ENCODE measurements at regions not wholly inside any gene's neighbourhood (a gene's known extent, or its start where the extent isn't known, plus 50 kb on each side); places are given as distances from the start of the nearest gene placed in this dataset.

DNA sequence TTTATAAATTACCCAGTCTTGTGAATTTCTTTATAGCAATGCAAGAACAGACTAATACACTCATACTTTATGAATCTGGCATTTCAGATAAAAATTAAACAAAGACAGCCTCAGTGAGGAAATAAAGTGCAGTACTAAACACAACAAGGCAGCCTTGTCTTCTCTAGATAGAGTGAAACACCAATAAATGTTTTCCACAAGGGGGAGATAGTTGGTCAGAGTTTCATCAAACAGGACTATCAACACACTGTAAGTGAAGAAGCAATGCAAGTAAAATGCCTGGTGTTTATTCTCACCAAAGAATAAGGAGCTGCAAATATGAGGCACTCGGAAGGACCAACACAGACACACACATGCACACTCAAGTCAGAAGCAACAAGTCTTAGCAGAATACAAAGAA is 62.8 kb downstream of the FAM9B start:
- peak; percentile 9 for DNase-seq

DNA sequence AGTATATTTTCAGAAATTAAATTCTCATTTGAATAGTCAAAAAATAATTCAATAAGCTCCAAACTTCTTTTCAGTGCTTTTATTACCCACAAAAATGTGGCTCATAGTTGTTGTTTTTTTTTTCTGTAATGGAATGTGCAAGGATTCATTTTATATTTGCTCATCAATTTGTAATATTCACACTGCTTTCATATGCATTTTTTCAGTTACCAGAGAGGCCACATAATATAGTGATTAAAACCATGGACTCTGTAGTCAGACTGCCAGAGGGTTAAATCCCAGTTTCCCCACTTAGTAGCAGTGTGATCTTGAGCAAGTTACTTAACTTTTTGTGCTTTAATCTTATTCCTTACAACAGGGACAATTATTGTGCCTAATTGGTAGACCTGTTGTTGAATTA is 64.5 kb downstream of the FAM9B start:
- no peak for DNase-seq

DNA sequence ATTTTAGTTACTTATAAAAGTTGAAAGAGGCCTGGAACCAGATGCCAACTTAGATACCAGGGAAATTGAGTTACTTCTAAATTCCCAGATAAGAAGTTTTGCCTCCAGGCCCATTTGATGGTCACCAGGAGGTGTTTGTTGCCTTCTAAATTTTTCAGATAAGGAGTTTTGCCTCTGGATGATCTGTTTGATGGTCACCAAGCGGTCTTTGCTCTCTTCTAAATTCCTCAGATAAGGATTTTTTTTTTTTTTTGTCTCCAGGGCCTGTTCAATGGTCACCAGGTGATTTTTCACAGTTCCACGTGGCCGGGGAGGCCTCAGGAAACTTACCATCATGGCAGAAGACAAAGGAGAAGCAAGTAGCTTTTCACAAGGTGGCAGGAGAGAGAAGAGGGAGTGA is 66.5 kb downstream of the FAM9B start:
- DNase-seq, result no peak

DNA sequence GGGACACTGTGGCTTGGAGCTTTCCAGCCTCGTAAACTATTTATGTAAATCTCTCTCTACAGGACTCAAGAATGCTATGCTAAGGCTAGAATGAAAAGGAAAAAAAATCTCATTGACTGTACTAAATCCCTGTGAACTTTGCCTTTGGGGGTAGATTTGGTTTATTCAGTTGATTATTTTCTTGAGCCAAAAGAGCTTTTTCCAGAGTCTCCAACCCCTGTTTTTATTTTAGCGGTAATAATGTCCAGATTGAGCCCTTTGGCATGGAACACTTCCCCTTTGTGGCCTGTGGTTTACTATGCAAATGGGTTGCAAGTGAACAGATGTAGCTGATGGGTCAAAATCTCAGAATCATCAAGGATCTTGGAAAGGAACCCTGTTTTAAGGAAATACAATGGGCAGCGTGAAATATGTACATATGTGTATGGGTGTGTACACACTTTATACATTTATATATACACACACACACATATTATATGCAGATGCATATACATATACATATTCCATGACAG is 72.9 kb downstream of the FAM9B start:
- no peak for DNase-seq

DNA sequence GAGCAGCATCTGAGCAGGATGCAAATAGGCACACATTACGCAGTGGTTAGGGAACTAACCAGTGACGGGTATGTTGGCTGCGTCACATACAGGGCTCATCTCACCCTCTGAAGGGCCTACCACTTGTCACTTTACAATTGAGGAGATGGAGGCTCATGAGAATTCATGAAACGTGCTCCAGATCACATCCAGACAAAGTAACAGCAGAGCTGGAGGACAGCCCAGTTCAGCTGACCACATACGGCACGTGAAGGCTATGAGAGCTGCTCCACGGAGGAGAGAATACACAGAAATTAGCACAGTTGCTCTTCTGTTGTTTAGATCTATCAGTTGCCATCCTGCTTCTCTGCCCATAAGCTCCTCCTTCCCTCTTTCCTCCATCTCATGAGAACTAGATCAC is 78.4 kb downstream of the FAM9B start:
- DNase-seq, result no peak

DNA sequence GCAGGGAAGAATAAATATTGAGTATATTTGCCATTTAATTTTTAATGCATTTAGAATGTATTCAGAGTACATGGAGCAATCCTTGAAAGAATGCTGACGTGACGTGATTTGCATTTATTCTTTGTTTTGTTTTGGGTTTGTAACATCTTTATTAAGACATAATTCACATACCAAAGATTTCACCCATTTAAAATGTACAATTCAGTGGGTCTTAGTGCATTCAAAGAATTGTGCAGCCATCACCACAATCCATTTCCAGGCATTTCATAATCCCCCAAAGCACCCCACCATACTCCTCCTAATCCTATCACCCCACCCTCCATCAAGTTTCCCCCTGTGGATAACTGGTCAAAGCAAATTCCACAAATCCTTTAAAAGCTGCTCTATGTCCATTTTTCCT is 87.4 kb downstream of the FAM9B start:
- DNase-seq, result no peak

DNA sequence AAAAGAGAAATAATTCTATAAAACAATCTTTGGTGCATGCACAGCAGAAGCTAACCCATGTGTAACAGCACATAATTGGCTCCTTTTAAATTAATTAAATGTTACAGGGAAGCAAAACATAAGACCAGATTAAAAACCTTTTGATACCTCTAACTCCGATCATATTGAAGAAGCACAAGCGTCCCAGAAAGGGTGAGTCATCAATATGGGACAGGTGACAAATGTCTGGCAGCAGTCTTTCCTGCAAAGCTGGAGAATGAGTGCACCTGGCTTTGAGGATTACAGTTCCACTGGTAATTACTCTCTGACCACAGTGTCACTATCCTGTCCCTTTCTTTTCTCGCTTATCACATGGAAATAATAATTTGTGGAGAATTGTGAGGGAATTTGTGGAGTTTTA is 94.6 kb downstream of the FAM9B start:
- DNase-seq, result no peak

DNA sequence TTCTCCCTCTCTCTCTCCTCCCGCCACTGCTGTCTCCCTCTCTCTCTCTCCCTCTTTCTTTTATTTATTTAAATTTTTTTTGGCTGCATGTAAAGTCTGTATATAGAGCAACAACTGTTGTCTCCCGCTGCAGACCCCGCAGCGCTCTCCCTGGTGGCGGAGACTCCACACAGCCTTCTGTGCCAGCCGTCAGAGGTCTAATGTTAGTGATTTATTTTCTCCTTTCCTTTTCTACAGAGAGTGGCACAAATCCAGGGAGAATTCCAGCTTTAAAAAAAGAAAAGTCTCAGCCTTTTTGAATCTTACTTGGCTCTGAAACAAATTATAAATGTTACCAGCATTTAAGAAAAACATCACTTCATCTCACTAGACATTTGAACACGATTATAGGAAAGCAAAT is 106.2 kb downstream of the FAM9B start:
- DNase-seq, result no peak

DNA sequence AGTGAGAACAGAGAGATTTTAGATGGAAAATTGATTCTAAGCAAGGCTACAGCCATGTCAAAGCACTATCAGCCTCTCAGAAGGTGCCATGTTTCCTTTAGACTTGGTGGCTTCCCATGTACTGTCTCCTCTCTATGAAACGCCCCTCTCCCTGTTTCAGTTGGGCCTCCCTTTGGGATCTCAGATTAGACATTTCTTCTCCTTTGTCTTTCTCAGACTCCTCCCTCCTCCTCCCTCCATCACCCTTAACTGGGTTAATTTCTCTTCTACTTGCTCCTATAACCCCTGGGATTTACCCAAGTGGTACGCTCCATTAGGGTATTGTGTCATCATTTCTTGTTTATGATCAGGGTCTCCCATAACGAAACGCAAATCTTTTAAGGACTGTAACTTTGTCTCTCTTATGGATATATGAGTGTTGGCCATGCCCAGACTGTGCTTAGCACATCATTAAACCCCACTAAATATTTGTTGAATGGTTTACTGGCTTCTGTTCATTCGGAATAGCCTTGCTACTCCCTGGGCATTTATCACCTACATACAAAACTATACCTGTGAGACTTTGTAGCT is 106.8 kb downstream of the FAM9B start:
- DNase-seq, result no peak

DNA sequence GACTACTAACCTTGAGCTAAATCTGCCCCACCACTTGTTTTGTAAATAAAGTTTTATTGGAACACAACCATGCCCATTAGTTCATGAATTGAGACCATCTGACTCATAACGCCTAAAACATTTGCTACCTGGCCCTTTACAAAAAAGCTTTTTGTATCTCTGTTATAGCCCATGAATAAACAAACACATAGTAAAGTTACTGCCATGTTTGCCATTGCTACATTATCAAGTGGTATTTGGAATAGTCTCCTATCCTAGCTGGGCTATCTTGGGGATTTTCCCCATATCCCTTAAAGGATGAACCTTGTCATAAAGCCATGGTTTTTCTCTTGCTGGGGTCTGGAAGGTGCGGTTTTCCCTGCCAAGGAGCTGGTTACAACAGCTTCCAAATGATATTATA is 112.3 kb downstream of the FAM9B start:
- DNase-seq, result no peak

DNA sequence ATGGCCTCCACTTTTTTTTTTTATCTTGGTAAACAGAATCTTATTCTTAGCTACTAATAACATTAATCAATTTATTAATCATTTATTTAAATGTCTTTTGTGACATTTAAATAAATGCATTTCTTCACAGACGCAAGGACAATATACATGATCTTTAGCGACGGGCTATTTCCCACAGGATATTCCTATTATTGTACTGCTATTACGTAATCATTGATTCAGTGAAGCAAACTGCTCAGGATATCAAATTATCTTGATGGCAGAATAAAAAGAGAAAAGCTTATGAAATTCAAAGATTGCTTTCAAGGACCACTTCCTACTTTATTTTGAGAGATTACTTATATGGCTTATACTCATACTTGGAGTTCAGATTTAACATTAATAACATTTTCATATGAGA is 114.1 kb downstream of the FAM9B start:
- DNase-seq, result no peak

DNA sequence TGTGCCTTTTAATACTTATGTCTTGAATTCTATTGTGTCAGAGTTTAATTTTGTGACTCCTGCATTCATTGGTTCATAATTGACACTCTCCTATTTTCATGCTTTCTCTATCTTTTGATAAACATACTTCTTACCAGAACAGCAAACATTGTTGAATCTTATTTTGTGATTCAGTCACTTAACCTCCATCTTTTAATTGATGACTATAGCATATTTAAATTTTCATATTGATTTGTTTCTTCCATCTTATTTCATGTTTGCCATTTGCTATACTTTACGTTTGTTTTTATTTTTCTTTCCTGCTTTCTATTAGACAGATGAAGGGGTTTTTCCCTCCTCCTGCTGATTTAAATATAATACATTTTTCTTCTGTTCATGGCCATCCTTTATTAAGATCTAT is 115.5 kb upstream of the FAM9A start:
- no peak for DNase-seq

DNA sequence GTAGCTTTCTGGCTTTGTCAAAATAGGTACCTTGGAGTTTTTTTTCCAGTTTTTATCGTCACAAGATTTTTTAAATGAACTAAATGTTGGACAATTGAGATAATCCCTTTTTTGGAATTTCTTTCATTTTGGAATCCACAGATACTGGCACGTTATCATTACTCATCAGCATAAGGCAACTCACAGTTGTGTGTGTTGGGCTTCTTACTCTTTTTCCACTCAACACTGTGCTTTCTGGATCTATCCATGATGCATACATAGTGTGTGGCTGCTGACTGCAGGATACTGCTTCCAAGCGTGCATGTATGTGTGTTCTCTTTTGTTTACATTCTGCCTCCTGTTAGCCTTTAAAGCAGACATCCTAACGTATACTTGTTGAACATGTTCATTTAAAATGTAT is 113.5 kb upstream of the FAM9A start:
- DNase-seq, result no peak

DNA sequence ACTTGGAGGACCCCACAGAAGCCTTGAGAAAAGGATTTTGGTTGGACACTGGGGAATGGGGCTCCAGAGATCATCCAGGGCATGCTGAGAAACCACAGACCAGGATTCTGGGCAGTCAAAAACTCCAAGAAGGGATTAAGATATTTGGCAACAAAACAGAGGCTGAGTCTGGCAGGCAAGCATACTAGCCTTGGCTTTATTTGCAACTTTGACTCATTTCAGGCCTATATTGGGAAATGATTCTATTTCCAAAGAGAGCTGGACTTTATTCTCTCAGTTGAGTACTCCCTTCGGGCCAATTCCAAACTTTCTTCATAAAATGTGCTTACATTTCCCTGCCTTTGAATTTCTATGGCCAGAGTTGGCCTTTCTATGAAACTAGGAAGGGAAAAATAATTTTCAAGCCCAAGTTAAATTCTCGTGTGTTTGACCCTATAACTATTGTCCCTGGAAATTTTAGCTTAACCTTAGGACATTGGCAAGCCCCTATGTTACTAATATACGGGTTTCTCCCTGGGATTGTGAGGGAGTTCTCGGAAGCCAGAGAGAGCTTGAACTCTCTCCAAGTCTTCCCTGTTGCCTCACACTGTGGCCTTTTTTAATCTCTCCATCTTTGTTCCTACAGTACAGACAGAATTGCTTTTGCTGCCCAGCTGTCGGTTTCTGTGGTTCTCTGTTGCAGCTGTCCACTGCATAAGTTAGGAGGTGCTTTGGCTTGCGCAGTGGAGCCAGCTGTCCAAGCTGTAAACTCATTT is 112.6 kb upstream of the FAM9A start:
- DNase-seq, result no peak

DNA sequence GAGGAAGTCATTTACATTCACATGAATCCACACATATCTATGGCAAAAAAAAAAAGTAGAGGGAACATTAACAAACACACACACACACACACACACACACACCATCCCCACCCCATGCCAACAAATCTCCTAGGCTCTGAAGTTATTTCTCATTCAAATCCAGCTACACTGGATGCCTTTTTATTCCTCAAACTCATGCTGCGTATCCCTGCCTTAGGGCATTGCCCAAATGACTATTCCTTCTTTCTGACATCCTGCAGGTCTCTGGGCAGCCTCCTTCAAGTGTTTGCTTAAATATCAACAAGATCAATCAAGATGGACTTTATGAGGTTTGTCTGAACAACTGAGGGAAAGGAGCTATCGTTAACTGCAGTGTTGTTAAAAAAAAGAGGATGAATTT is 106.5 kb upstream of the FAM9A start:
- no peak for DNase-seq

DNA sequence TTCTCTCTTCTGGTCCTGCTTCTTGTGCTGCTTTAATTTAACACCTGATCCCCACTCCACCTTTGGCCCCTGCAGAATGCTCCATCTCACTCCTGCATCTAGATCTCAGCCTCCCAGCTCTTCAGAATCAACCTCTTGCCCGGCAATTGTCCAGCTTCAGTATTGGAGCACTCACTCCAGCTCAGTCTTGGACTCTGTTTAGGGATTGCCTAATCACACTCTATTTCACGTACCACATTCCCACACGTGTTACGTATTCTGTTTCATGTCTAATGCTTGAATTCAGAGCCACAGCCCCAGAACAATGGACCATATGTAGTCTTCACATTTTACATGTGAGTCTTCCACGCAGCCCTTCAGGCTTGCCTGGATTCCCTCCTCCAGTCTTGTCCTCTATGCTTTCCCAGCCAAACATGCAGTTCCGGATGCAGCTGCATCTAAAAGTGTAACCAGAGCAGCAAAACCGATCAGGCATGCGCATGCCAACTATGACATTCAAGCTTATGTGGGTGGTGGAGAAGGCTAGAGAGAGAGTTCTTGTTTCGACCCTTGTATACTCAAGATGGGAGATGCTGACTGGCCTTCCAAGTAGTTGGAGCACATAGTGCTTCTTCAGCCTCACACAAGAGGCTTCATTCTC is 105.2 kb upstream of the FAM9A start:
- no peak for DNase-seq

DNA sequence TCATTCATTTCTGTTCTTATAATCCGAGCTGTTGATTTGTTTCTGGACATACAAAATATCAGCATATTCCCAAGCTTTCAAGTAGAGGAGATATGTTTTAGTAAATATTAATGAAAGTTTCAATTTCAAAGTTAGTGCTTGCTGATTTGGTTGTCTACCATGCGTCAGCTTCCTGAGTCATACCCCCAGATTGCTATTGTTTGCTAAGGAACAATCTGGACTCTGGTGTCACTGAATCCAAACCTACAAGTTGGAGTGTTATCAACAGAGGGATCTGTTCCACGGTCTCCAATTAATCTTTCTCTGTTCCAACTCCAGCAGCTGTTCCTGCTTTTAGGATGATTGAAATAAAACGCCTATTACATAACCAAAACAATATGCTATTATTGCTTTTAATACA is 96.1 kb upstream of the FAM9A start:
- no peak for DNase-seq

DNA sequence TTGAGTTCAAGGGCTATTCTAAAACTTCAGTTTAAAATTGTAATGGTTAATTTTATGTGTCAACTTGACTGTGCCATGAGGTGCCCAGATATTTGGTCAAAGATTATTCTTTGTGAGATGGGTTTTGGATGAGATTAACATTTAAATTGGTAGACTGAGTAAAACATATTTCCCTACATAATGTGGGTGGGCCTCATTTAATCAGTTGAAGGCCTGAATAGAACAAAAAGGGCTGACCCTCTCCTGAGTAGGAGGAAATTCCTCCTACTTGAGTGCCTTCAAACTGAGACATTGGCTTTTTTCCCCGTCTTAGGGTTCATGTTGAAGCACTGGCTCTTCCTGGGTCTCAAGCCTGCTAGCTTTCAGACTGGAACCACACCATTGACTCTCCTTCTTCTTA is 89.6 kb upstream of the FAM9A start:
- no peak for DNase-seq

DNA sequence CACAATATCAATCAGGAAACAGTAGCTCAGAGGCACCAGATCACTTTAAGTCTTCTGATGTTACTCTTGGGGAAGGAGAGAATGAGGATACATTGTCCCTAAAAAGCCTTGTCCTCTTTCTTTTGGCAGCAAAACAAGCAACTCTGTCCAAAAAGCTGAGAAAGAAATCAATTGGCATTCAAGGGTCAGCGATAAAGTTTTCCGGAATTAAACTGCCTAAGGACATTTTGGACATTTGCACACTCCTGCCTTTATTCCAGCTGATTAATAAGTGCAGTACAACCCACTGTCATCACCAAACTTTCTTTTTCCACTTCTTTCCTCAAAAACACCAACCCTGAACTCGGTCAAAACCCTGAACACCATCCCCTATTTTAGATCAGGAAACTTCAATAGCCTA is 85.8 kb upstream of the FAM9A start:
- DNase-seq, result no peak

DNA sequence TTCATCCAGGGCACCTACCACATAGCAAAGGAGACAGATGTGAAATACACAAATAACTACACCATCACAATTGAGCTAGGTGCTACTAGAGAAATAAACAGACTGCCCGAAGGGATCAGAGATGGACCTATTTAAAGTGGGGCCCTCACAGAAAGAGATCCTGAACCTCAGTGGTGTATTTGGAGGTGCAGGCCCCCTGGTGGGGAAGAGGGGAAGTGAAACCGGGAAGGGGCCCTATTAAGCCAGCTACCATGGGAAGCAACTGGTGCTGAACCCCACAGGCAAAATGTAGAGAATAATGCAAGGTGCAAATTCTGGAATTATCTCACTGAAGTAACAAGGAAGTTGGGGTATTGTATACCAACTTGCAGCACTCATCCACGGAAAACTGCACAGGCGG is 78.6 kb upstream of the FAM9A start:
- DNase-seq, result no peak

DNA sequence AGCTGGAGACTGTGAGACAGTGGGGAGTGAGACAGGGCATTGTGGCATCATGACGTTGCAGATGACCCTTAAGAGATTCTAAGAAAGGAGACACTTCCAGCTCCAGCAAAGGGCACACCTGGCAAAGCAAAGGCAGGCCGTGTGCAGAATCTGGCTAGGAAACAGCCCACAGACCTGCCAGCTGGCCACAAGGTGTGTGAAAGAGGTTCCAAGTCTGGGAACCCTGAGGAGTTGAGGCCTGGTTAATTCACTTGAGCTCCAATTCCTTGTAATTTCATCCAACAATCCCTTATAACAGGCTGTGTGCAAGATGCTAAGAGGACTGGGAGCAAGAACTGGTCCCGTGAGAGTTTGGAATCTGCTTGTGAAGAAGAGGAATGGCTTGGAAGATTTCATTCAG is 72.8 kb upstream of the FAM9A start:
- no peak for DNase-seq

DNA sequence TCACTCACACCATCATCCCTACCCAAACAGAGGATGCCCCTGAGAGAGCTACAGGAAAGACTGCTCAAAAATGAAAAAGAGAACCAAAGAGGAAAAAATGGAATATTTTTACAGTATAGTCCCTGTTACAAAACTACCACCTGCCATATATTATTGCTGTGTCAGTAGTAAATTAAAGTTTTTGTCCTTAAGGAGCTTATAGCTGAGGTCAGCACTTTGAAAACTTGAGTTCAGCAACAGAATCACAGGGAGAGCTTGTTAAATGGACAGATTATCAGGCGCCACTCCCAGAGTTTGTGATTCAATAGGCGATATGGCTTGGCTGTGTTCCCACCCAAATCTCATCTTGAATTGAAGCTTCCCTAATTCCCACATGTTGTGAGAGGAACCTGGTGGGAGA is 71.9 kb upstream of the FAM9A start:
- DNase-seq, result no peak

DNA sequence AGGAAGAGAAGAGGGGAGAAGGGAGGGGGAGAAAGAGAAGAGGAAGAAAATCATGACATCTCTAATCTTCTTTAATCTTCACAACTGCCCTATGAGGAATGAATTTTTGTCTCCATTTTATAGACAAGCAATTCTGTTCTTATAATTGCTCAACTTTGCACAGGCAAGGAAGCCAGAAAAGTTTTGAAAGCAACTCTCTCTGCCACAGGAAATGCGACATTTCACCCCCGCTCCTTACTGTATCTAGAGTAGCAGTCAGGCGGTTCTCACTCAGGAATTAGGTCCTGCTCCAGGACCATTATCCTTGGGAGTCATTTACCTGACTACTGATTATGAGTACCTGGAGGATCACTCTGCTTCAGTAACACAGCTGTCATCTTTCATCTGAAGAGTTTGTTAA is 69.2 kb upstream of the FAM9A start:
- no peak for DNase-seq

DNA sequence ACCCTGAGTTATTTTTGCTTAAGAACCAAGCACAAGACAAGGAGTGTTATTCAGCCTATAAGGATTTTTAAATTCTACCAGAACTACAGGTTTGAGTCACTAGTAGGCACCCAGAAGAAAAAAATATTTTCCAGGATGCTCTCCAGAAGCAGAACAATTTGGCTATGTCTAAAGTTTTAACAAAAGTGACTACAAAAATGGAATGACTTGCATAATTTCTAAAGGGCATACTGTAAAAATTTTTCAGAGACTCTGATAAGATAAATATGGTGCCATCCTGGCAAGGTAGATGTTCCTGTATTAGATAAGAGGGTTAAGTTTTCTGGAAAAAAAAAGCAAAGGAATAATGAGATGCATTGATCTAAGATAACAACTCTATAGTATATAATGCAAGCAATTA is 68.6 kb upstream of the FAM9A start:
- no peak for DNase-seq

DNA sequence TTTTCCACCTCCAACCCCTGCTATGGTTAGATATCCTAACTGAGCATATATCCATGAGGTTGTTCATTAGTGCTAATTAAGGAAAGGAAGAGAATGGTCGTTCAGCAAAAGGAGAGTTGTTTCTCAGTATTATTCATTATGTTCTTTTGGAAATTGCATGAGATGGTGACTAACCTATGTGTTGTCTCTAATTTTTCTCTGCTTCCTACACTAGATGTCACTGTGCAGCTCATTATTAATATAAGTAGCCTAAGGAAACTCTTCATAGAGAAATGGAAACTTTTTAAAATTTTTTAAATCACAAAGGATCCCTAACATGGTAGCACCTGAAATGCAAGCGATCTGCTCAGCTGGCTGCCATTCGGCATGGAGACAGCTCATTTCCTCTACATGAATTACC is 67.7 kb upstream of the FAM9A start:
- DNase-seq, result no peak
